T-helper 9 cell (primary cell): ENCODE measurements at regions not wholly inside any gene's neighbourhood (a gene's known extent, or its start where the extent isn't known, plus 50 kb on each side); places are given as distances from the start of the nearest gene placed in this dataset.

Experiments
- DNase-seq: peaks from one replicate; pipeline ENCODE4 v3.0.0-alpha.2; 2020

GRCh38 chr16:7089751-7090150, 242.9 kb upstream of the RBFOX1 start:
- DNase-seq, result no peak

- DNase-seq, result no peak
Observed at GRCh38 chr16:7088711-7089110, 243.9 kb upstream of the RBFOX1 start.

- DNase-seq, result no peak
Observed at GRCh38 chr16:7086822-7087616, 245.6 kb upstream of the RBFOX1 start.

GRCh38 chr16:7085776-7086175, 246.9 kb upstream of the RBFOX1 start:
- DNase-seq, result no peak

GRCh38 chr16:7083096-7083495, 249.5 kb upstream of the RBFOX1 start:
- DNase-seq, result no peak

GRCh38 chr16:7077636-7078035, 255.0 kb upstream of the RBFOX1 start:
- DNase-seq, result no peak

- no peak for DNase-seq
Observed at GRCh38 chr16:7074715-7075114, 257.9 kb upstream of the RBFOX1 start.

- no peak for DNase-seq
Observed at GRCh38 chr16:7057458-7057857, 275.2 kb upstream of the RBFOX1 start.

GRCh38 chr16:7055443-7055842, 277.2 kb upstream of the RBFOX1 start:
- no peak for DNase-seq

GRCh38 chr16:7051591-7052349, 280.9 kb upstream of the RBFOX1 start:
- DNase-seq, result no peak

GRCh38 chr16:7044331-7044730, 288.3 kb upstream of the RBFOX1 start:
- DNase-seq, result no peak

GRCh38 chr16:7038475-7038874, 294.2 kb upstream of the RBFOX1 start:
- no peak for DNase-seq

- DNase-seq, result no peak
Observed at GRCh38 chr16:7037495-7037894, 295.1 kb upstream of the RBFOX1 start.

GRCh38 chr16:7031031-7031430, 301.6 kb upstream of the RBFOX1 start:
- DNase-seq, result no peak

- no peak for DNase-seq
Observed at GRCh38 chr16:7027401-7027800, 305.2 kb upstream of the RBFOX1 start.

- DNase-seq, result no peak
Observed at GRCh38 chr16:7026639-7027038, 306.0 kb upstream of the RBFOX1 start.

GRCh38 chr16:7025616-7026190, 306.9 kb upstream of the RBFOX1 start:
- no peak for DNase-seq

GRCh38 chr16:7021653-7022275, 310.9 kb upstream of the RBFOX1 start:
- no peak for DNase-seq

GRCh38 chr16:7017006-7017662, 315.5 kb upstream of the RBFOX1 start:
- DNase-seq, result no peak

- no peak for DNase-seq
Observed at GRCh38 chr16:7014756-7015155, 317.9 kb upstream of the RBFOX1 start.

GRCh38 chr16:7013990-7014389, 318.7 kb upstream of the RBFOX1 start:
- no peak for DNase-seq

GRCh38 chr16:7004266-7004665, 328.4 kb upstream of the RBFOX1 start:
- DNase-seq, result no peak

GRCh38 chr16:6993544-6993943, 339.1 kb upstream of the RBFOX1 start:
- no peak for DNase-seq
